ENCODE measurements at regions not wholly inside any gene's neighbourhood (a gene's known extent, or its start where the extent isn't known, plus 50 kb on each side); places are given as distances from the start of the nearest gene placed in this dataset.

- Mint-ChIP-seq H3K4me3 (no peak overlapping the region), H3K4me1 (no peaks in the 10 kb centered on the region), H3K27me3 (no peaks in the 10 kb centered on the region), H3K9me3 (peaks cover 7% of the 10 kb centered on the region), H3K36me3 (ENCODE audit: insufficient read depth) (no peaks in the 10 kb centered on the region), H3K27ac (ENCODE audit: low read depth) (no peak overlapping the region)
- DNase-seq (ENCODE audit: low spot score in 2 of 2), result no peak
- ATAC-seq (replicated peaks; ENCODE audit: extremely low read depth, poor library complexity, severe bottlenecking), result no peak
These were observed 233.4 kb upstream of the GALNT5 start for GRCh38 chr2:157024129-157024528.

GRCh38 chr2:157032017-157032416 is 225.5 kb upstream of the GALNT5 start:
- ATAC-seq (replicated peaks; ENCODE audit: extremely low read depth, poor library complexity, severe bottlenecking), result no peak
- Mint-ChIP-seq H3K27me3 (no peaks in the 10 kb centered on the region), H3K27ac (ENCODE audit: low read depth) (no peak overlapping the region), H3K36me3 (ENCODE audit: insufficient read depth) (no peaks in the 10 kb centered on the region), H3K9me3 (no peaks in the 10 kb centered on the region), H3K4me3 (no peak overlapping the region), H3K4me1 (no peaks in the 10 kb centered on the region)
- no peak for DNase-seq (ENCODE audit: low spot score in 2 of 2)

- no peaks in the 10 kb centered on the region for H3K36me3 Mint-ChIP-seq (ENCODE audit: insufficient read depth)
- H3K4me1 Mint-ChIP-seq, result no peaks in the 10 kb centered on the region
- peaks cover 5% of the 10 kb centered on the region for H3K9me3 Mint-ChIP-seq
- no peak overlapping the region for H3K27ac Mint-ChIP-seq (ENCODE audit: low read depth)
- no peaks in the 10 kb centered on the region for H3K27me3 Mint-ChIP-seq
- no peak for ATAC-seq (replicated peaks; ENCODE audit: extremely low read depth, poor library complexity, severe bottlenecking)
- no peak overlapping the region for H3K4me3 Mint-ChIP-seq
- DNase-seq (ENCODE audit: low spot score in 2 of 2), result no peak
These were observed 220.8 kb upstream of the GALNT5 start for GRCh38 chr2:157036726-157037125.

- no peaks in the 10 kb centered on the region for H3K4me1 Mint-ChIP-seq
- no peak for DNase-seq (ENCODE audit: low spot score in 2 of 2)
- no peak overlapping the region for H3K27ac Mint-ChIP-seq (ENCODE audit: low read depth)
- no peak overlapping the region for H3K4me3 Mint-ChIP-seq
- no peaks in the 10 kb centered on the region for H3K27me3 Mint-ChIP-seq
- peaks cover 5% of the 10 kb centered on the region for H3K9me3 Mint-ChIP-seq
- ATAC-seq (replicated peaks; ENCODE audit: extremely low read depth, poor library complexity, severe bottlenecking), result no peak
- no peaks in the 10 kb centered on the region for H3K36me3 Mint-ChIP-seq (ENCODE audit: insufficient read depth)
These were observed 213.7 kb upstream of the GALNT5 start for GRCh38 chr2:157043786-157044185.

- no peaks in the 10 kb centered on the region for H3K27me3 Mint-ChIP-seq
- ATAC-seq (replicated peaks; ENCODE audit: extremely low read depth, poor library complexity, severe bottlenecking) (no peak), DNase-seq (ENCODE audit: low spot score in 2 of 2) (no peak)
- H3K27ac Mint-ChIP-seq (ENCODE audit: low read depth), result no peak overlapping the region
- H3K4me3 Mint-ChIP-seq, result no peak overlapping the region
- no peaks in the 10 kb centered on the region for H3K4me1 Mint-ChIP-seq
- no peaks in the 10 kb centered on the region for H3K36me3 Mint-ChIP-seq (ENCODE audit: insufficient read depth)
- no peaks in the 10 kb centered on the region for H3K9me3 Mint-ChIP-seq
These were observed 211.1 kb upstream of the GALNT5 start for GRCh38 chr2:157046396-157046795.

GRCh38 chr2:157052685-157053224 is 204.8 kb upstream of the GALNT5 start:
- Mint-ChIP-seq H3K4me1 (no peaks in the 10 kb centered on the region), H3K27me3 (no peaks in the 10 kb centered on the region)

GRCh38 chr2:157053876-157054275 is 203.6 kb upstream of the GALNT5 start:
- Mint-ChIP-seq H3K4me1 (no peaks in the 10 kb centered on the region), H3K27me3 (no peaks in the 10 kb centered on the region), H3K4me3 (no peak overlapping the region), H3K9me3 (no peaks in the 10 kb centered on the region), H3K27ac (ENCODE audit: low read depth) (no peak overlapping the region), H3K36me3 (ENCODE audit: insufficient read depth) (no peaks in the 10 kb centered on the region)
- ATAC-seq (replicated peaks; ENCODE audit: extremely low read depth, poor library complexity, severe bottlenecking) (no peak), DNase-seq (ENCODE audit: low spot score in 2 of 2) (no peak)

More at GRCh38 chr2:157052685-157053224, 204.8 kb upstream of the GALNT5 start:
- DNase-seq (ENCODE audit: low spot score in 2 of 2) (no peak), ATAC-seq (replicated peaks; ENCODE audit: extremely low read depth, poor library complexity, severe bottlenecking) (no peak)
- no peak overlapping the region for H3K27ac Mint-ChIP-seq (ENCODE audit: low read depth)
- no peaks in the 10 kb centered on the region for H3K36me3 Mint-ChIP-seq (ENCODE audit: insufficient read depth)
- no peaks in the 10 kb centered on the region for H3K9me3 Mint-ChIP-seq
- no peak overlapping the region for H3K4me3 Mint-ChIP-seq

- Mint-ChIP-seq H3K9me3 (no peaks in the 10 kb centered on the region), H3K4me1 (no peaks in the 10 kb centered on the region), H3K4me3 (no peak overlapping the region), H3K36me3 (ENCODE audit: insufficient read depth) (no peaks in the 10 kb centered on the region), H3K27ac (ENCODE audit: low read depth) (no peak overlapping the region), H3K27me3 (no peaks in the 10 kb centered on the region)
- ATAC-seq (replicated peaks; ENCODE audit: extremely low read depth, poor library complexity, severe bottlenecking) (no peak), DNase-seq (ENCODE audit: low spot score in 2 of 2) (no peak)
These were observed 201.8 kb upstream of the GALNT5 start for GRCh38 chr2:157055660-157056199.

GRCh38 chr2:157056200-157056676 is 201.3 kb upstream of the GALNT5 start:
- ATAC-seq (replicated peaks; ENCODE audit: extremely low read depth, poor library complexity, severe bottlenecking), result no peak
- Mint-ChIP-seq H3K4me3 (no peak overlapping the region), H3K36me3 (ENCODE audit: insufficient read depth) (no peaks in the 10 kb centered on the region), H3K9me3 (no peaks in the 10 kb centered on the region), H3K27ac (ENCODE audit: low read depth) (no peak overlapping the region), H3K4me1 (no peaks in the 10 kb centered on the region), H3K27me3 (no peaks in the 10 kb centered on the region)
- no peak for DNase-seq (ENCODE audit: low spot score in 2 of 2)

GRCh38 chr2:157058161-157058560 is 199.3 kb upstream of the GALNT5 start:
- no peak for DNase-seq (ENCODE audit: low spot score in 2 of 2)
- no peak for ATAC-seq (replicated peaks; ENCODE audit: extremely low read depth, poor library complexity, severe bottlenecking)
- Mint-ChIP-seq H3K27ac (ENCODE audit: low read depth) (no peak overlapping the region), H3K27me3 (no peaks in the 10 kb centered on the region), H3K4me1 (no peaks in the 10 kb centered on the region), H3K9me3 (no peaks in the 10 kb centered on the region), H3K4me3 (no peak overlapping the region), H3K36me3 (ENCODE audit: insufficient read depth) (no peaks in the 10 kb centered on the region)

- Mint-ChIP-seq H3K4me3 (no peak overlapping the region), H3K9me3 (no peaks in the 10 kb centered on the region), H3K4me1 (no peaks in the 10 kb centered on the region), H3K27ac (ENCODE audit: low read depth) (no peak overlapping the region), H3K36me3 (ENCODE audit: insufficient read depth) (no peaks in the 10 kb centered on the region), H3K27me3 (no peaks in the 10 kb centered on the region)
- ATAC-seq (replicated peaks; ENCODE audit: extremely low read depth, poor library complexity, severe bottlenecking), result no peak
- no peak for DNase-seq (ENCODE audit: low spot score in 2 of 2)
These were observed 198.5 kb upstream of the GALNT5 start for GRCh38 chr2:157059036-157059435.

- Mint-ChIP-seq H3K27ac (ENCODE audit: low read depth) (no peak overlapping the region), H3K4me3 (no peak overlapping the region), H3K4me1 (no peaks in the 10 kb centered on the region), H3K36me3 (ENCODE audit: insufficient read depth) (no peaks in the 10 kb centered on the region), H3K9me3 (no peaks in the 10 kb centered on the region), H3K27me3 (no peaks in the 10 kb centered on the region)
- ATAC-seq (replicated peaks; ENCODE audit: extremely low read depth, poor library complexity, severe bottlenecking) (no peak), DNase-seq (ENCODE audit: low spot score in 2 of 2) (no peak)
These were observed 195.7 kb upstream of the GALNT5 start for GRCh38 chr2:157061799-157062198.

GRCh38 chr2:157067562-157067961 is 189.9 kb upstream of the GALNT5 start:
- no peak for DNase-seq (ENCODE audit: low spot score in 2 of 2)
- ATAC-seq (replicated peaks; ENCODE audit: extremely low read depth, poor library complexity, severe bottlenecking), result no peak
- H3K27me3 Mint-ChIP-seq, result peaks cover 19% of the 10 kb centered on the region
- no peak overlapping the region for H3K27ac Mint-ChIP-seq (ENCODE audit: low read depth)
- no peak overlapping the region for H3K4me3 Mint-ChIP-seq
- H3K9me3 Mint-ChIP-seq, result peaks cover 9% of the 10 kb centered on the region
- H3K36me3 Mint-ChIP-seq (ENCODE audit: insufficient read depth), result peaks cover 1% of the 10 kb centered on the region
- H3K4me1 Mint-ChIP-seq, result no peaks in the 10 kb centered on the region
